ENCODE measurements at regions not wholly inside any gene's neighbourhood (a gene's known extent, or its start where the extent isn't known, plus 50 kb on each side); places are given as distances from the start of the nearest gene placed in this dataset.

- Histone ChIP-seq H3K36me3 (ENCODE audit: control insufficient read depth, insufficient read depth, low read length) (no peaks in the 10 kb centered on the region), H3K4me3 (ENCODE audit: low read depth, low read length) (no peak overlapping the region), H3K4me1 (ENCODE audit: control insufficient read depth, insufficient read depth, low read length) (no peaks in the 10 kb centered on the region), H3K9ac (ENCODE audit: low read depth, low read length) (no peak overlapping the region), H3K9me3 (ENCODE audit: control insufficient read depth, insufficient read depth, low read length) (no peaks in the 10 kb centered on the region), H3K27me3 (ENCODE audit: control insufficient read depth, insufficient read depth, low read length) (no peaks in the 10 kb centered on the region), H3K27ac (ENCODE audit: low read depth, low read length) (no peak overlapping the region)
Observed at GRCh38 chr12:112738531-112738930, 53.0 kb upstream of the RPH3A start.

- Histone ChIP-seq H3K27me3 (ENCODE audit: control insufficient read depth, insufficient read depth, low read length) (no peaks in the 10 kb centered on the region), H3K4me3 (ENCODE audit: low read depth, low read length) (no peak overlapping the region), H3K4me1 (ENCODE audit: control insufficient read depth, insufficient read depth, low read length) (peaks cover 3% of the 10 kb centered on the region; the same call in 1 of the 2 replicates), H3K9me3 (ENCODE audit: control insufficient read depth, insufficient read depth, low read length) (no peaks in the 10 kb centered on the region), H3K9ac (ENCODE audit: low read depth, low read length) (no peak overlapping the region), H3K36me3 (ENCODE audit: control insufficient read depth, insufficient read depth, low read length) (no peaks in the 10 kb centered on the region), H3K27ac (ENCODE audit: low read depth, low read length) (no peak overlapping the region)
Observed at GRCh38 chr12:112740387-112740934, 51.1 kb upstream of the RPH3A start.

GRCh38 chr12:112741106-112741505 lies 50.4 kb upstream of the RPH3A start:
- no peaks in the 10 kb centered on the region for H3K36me3 ChIP-seq (ENCODE audit: control insufficient read depth, insufficient read depth, low read length)
- peaks cover 6% of the 10 kb centered on the region; the same call in 1 of the 2 replicates for H3K4me1 ChIP-seq (ENCODE audit: control insufficient read depth, insufficient read depth, low read length)
- H3K9ac ChIP-seq (ENCODE audit: low read depth, low read length): no peak overlapping the region
- H3K9me3 ChIP-seq (ENCODE audit: control insufficient read depth, insufficient read depth, low read length): no peaks in the 10 kb centered on the region
- no peak overlapping the region for H3K27ac ChIP-seq (ENCODE audit: low read depth, low read length)
- H3K4me3 ChIP-seq (ENCODE audit: low read depth, low read length): no peak overlapping the region
- H3K27me3 ChIP-seq (ENCODE audit: control insufficient read depth, insufficient read depth, low read length): no peaks in the 10 kb centered on the region

All from HUES48 (cell line).